G401 (cell line): ENCODE measurements at regions not wholly inside any gene's neighbourhood (a gene's known extent, or its start where the extent isn't known, plus 50 kb on each side); places are given as distances from the start of the nearest gene placed in this dataset.
"Not testable (repeated sequence)": the region's sequence is repeated elsewhere in the genome, so short reads cannot be mapped to it uniquely, and the experiment has no call there.

ENCODE experiments used
- DNase-seq: peaks from one replicate; pipeline ENCODE4 v3.0.0-alpha.2; 2015; ENCODE audit warnings: low spot score
- in situ Hi-C: cut with HindIII; loops from 2 replicates; pipeline ENCODE4 v1.10.0; 2016; ENCODE audit warnings: low sequenced_read_pairs, mixed read lengths

DNA sequence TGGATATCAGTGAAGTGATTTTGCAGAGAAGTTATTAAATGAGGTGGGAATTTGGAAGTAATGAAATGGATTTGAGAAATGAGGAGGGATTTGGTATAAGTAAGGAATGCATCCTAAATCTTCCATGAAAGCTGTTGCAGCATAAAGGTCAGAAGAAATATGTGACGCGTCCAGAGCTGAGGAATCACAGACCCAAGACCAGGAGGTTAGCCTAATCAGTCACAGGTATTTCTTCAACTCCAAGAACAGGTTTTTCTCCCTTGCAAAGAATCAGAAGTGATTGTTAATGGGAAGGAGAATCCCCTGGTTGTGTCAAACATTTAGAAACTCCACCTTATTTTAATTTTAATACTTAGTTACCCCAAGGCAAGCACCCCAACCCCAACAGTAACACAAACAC lies 253.2 kb downstream of the MEX3B start:
- in situ Hi-C loops, result no loop called here
- no peak for DNase-seq

GRCh38 chr15:81791322-81791721 lies 254.5 kb downstream of the MEX3B start:
- in situ Hi-C loops, DNase-seq: not testable (repeated sequence)

DNA sequence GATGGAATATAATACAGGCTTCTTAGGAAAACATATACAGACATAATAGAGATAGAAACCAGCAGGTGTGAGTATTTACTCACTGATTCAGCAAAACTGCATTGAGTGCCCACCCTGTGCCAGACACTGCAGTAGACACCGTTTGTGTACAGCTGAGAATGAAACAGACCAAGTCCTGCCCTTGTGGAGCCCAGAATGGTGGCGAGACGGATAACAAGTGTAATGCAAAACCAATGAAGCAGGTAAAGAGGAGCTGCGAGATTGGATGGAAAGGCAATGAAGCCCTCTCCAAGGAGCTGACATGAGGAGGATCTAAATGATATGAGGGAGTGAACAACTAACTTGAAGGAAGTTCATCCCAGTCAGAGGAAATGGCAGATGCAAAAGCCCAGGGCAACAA lies 256.4 kb downstream of the MEX3B start:
- in situ Hi-C loops, result no loop called here
- no peak for DNase-seq

GRCh38 chr15:81786776-81787175 lies 259.0 kb downstream of the MEX3B start:
- DNase-seq, result no peak
- in situ Hi-C loops, result no loop called here

GRCh38 chr15:81785679-81786078 lies 260.1 kb downstream of the MEX3B start:
- in situ Hi-C loops, result no loop called here
- no peak for DNase-seq

DNA sequence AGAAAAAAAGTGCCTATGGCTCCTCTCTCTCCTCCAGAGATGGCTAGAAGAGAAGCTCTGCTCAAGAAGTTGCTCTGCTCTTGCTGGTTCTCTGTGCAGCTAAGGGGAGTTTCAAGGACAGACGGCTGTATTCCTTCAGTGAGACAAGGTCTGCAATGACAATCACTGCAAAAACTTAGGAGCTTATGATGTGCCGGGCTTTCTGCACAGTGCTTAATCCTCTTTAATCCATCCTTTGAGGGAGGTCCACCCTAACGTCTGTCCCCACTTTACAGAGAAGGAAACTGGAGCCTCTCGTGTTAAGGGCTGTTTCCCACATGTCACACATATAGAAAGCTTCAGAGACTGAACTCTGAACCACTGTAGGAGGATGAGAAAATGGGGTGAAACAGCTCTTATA lies 260.6 kb downstream of the MEX3B start:
- DNase-seq, result no peak
- in situ Hi-C loops, result no loop called here

- in situ Hi-C loops, result no loop called here
These were observed 261.1 kb downstream of the MEX3B start for GRCh38 chr15:81784751-81785150.

DNA sequence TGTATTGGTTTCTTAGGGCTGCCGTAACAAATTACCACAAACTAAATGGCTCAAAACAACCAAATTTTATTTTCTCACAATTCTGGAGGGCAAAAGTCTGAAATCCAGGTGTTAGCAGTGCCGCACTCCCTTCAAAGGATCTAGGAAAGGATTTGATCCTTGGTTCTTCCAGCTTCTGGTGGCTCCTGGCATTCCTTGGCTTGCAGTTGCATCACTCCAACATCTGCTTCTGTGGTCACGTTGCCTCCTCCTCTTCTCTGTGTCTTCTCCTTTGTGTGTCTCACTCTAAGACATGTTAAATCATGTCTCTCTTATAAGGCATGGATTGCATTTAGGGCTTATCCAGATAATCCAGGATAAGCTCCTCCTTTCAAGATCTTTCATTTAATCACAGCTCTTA lies 262.2 kb downstream of the MEX3B start:
- in situ Hi-C loops, result no loop called here
- DNase-seq, result no peak

More at GRCh38 chr15:81784751-81785150, 261.1 kb downstream of the MEX3B start:
- no peak for DNase-seq

DNA sequence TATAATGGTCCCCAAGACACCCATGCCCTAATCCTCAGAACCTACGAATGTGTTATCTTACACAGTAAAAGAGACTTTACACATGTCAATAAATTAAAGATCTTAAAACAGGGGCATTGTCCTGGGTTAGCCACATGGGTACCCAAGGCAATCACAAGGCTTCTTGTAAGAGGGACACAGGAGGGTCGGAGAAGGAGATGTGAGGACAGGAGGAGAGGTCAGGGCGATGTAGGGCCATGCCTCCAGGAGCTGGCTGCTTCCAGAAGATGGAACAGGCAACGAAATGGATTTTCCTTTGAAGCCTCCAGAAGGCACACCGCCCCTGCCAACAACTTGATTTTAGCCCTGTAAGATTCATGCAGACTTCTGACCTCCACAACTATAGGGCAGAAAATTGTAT lies 262.7 kb downstream of the MEX3B start:
- in situ Hi-C loops, result no loop called here
- DNase-seq, result no peak

DNA sequence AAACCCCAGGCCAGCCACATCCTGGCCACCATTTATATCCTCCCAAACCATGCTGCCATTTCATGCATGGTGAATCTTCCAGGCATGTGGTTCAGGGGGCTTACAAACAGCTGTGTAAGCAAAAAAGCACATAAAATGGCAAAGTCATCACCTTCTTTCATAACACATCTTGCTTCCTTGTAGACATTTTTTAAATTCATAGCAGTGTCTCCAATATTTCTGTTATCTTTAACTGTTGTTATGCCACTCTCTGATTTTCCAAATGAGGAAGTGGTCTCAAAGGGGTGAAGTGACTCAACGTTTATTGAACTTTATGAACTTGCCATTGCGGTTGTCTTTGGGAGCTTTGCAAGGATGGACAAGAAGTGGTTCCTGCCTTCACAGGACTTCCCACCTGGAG lies 264.4 kb downstream of the MEX3B start:
- no peak for DNase-seq
- in situ Hi-C loops, result no loop called here

- in situ Hi-C loops, result no loop called here
These were observed 264.9 kb downstream of the MEX3B start for GRCh38 chr15:81780966-81781365.

DNA sequence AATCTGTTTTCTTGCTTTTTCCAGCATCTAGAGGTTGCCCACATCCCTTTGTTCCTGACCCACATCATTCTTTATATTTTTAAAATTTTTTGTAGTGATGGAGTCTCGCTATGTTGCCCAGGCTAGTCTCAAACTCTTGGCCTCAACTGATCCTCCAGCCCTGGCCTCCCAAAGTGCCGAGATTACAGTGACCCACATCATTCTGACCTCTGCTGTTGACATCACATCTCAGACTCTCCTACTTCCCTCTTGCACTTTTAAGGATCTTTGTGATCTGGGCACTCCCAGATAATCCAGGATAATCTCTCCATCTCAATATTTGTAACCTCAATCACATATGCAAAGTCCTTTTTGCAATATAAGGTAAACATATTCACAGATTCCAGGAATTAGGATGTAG lies 266.6 kb downstream of the MEX3B start:
- in situ Hi-C loops, result no loop called here

More at GRCh38 chr15:81780966-81781365, 264.9 kb downstream of the MEX3B start:
- DNase-seq, result peak; percentile 50

DNA sequence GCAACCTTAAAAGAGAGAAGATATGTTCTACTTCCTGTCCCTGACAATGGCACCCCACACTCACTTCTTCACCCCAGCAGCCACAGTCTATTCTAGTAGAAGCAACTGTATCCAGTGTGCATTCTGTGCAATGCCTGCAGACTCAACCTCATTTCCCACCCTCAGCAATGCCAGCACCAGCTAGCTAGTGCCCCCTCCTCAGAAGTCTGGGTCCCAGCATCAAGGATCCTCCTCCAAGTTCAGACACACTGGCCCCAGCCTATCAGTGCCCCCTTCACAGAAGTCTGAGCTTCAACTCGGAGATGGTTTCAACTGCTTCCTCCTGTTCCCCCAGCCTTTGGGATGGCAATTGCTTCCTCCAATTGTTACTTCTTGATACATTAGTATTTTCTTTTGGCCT lies 268.3 kb downstream of the MEX3B start:
- in situ Hi-C loops, result no loop called here
- no peak for DNase-seq

More for the DNA sequence above, 266.6 kb downstream of the MEX3B start:
- DNase-seq, result no peak

DNA sequence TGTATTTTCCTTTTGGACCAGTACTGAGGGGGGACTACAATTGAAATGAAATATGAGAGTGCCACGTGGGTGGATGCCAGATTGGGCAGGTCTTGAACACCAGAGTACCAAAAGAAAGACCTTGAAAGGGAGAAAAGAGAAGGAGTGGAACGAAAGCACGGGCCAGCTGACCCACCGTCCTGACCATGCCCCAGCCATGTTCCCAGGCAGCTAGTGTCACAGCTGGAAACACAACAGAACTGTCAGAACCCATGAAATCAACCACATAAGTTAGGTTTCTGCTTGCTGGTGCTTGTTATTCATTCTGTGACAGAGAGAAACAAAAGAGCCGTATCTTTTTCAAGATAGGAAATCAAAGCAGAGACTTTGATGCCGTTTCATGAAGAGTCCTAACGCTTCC lies 268.8 kb downstream of the MEX3B start:
- in situ Hi-C loops, result no loop called here
- no peak for DNase-seq

- DNase-seq, in situ Hi-C loops: not testable (repeated sequence)
These were observed 270.0 kb downstream of the MEX3B start for GRCh38 chr15:81775779-81776178.

- DNase-seq, result no peak
- in situ Hi-C loops, result no loop called here
These were observed 271.5 kb downstream of the MEX3B start for GRCh38 chr15:81774309-81774708.

- DNase-seq, result no peak
- in situ Hi-C loops, result no loop called here
These were observed 277.0 kb downstream of the MEX3B start for GRCh38 chr15:81768773-81769172.

GRCh38 chr15:81766829-81767475 lies 278.9 kb downstream of the MEX3B start:
- peak; percentile 70 for DNase-seq
- in situ Hi-C loops, result no loop called here

- in situ Hi-C loops, result no loop called here
- no peak for DNase-seq
These were observed 280.0 kb downstream of the MEX3B start for GRCh38 chr15:81765816-81766215.

DNA sequence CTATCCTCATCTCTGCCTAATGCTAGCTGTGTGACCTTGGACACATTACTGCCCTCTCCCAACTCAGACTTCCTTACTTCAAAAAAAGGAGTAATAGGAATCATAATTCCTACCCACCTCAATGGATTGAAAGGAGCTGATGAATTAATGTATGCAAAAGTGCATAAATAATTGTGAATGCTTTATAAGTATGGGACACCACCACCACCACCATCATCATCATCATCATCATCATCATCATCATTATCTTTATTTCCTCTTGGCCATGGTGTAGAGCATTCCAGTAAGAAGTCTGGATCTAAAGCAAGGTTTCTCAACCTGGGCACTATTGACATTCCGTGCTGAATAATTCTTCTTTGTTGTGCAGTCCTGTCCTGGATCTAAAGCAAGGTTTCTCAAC lies 282.5 kb downstream of the MEX3B start:
- no peak for DNase-seq

DNA sequence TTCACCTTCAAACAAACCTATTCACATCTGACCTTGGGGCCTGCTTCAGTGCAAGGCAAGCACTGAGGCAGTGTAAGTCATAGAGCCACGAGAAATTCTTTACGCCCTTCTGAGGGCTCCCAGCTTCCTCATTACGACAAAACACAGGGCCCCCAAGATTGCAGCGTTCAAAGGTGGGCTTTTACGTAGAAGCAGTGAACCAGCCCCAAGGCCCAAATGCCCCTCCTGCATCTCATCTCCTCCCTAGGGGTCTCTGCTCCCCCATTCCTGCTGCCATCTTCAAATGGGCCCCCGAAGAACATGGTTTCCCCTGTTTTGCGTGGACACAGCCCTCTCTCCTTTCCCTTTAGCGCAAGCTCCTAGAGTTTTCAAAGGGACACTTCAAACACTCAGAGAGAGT lies 285.1 kb downstream of the MEX3B start:
- DNase-seq, result no peak
- in situ Hi-C loops, result no loop called here

More for the DNA sequence above, 282.5 kb downstream of the MEX3B start:
- in situ Hi-C loops, result no loop called here
